ENCODE measurements at regions not wholly inside any gene's neighbourhood (a gene's known extent, or its start where the extent isn't known, plus 50 kb on each side); places are given as distances from the start of the nearest gene placed in this dataset.

DNA sequence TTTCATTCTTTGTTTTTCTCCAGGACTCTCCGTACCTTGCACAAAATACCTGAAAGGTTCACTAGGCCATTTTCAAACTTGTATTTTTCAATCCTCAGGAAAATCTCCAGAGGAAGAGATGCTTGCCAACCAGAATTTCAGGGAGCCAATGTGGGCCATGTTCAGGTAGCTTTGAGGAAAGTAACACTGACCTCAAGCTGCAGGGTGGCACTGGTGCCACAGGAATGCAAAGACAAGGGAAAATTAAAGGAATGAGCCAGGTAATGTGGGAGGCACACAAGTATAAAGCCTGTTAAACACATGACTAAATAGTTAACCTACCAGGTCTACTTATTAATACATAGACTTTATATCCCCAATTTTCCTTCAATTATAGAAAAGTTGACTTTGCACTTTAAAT, 51.9 kb upstream of the GAP43 start:
- TF ChIP-seq POLR2A (IDR thresholded peaks at IDR 0.05) = no peak
- TF ChIP-seq, protein P1, sequence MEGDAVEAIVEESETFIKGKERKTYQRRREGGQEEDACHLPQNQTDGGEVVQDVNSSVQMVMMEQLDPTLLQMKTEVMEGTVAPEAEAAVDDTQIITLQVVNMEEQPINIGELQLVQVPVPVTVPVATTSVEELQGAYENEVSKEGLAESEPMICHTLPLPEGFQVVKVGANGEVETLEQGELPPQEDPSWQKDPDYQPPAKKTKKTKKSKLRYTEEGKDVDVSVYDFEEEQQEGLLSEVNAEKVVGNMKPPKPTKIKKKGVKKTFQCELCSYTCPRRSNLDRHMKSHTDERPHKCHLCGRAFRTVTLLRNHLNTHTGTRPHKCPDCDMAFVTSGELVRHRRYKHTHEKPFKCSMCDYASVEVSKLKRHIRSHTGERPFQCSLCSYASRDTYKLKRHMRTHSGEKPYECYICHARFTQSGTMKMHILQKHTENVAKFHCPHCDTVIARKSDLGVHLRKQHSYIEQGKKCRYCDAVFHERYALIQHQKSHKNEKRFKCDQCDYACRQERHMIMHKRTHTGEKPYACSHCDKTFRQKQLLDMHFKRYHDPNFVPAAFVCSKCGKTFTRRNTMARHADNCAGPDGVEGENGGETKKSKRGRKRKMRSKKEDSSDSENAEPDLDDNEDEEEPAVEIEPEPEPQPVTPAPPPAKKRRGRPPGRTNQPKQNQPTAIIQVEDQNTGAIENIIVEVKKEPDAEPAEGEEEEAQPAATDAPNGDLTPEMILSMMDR (IDR thresholded peaks at IDR 0.05 in 4 of 5, conservative IDR thresholded peaks at IDR 0.05 in 1 of 5) = no peak
- Histone ChIP-seq H3K27ac (no peak overlapping the region), H3K36me3 (no peaks in the 10 kb centered on the region), H3K4me3 (no peak overlapping the region), H3K27me3 (no peaks in the 10 kb centered on the region), H3K9me3 (no peaks in the 10 kb centered on the region), H3K4me1 (no peaks in the 10 kb centered on the region)
- ATAC-seq = no peak
- DNase-seq = no peak
- intact Hi-C loops (cut with DNase I; ENCODE audit: low total_unique reads) = no loop called here
- in situ Hi-C loops (cut with MboI; ENCODE audit: low sequenced_read_pairs in 4 of 4) = no loop called here
